H1 (cell line): ENCODE measurements at regions not wholly inside any gene's neighbourhood (a gene's known extent, or its start where the extent isn't known, plus 50 kb on each side); places are given as distances from the start of the nearest gene placed in this dataset.

Source experiments
- CTCF ChIA-PET: fragments of 300-600 bp; sonication (Branson Sonifier 250); formaldehyde crosslinking; loops from one replicate; lab custom pipeline; 2021; ENCODE audit not compliant: partially characterized antibody; lab: Charles Lee
- POLR2A ChIA-PET: fragments of 300-600 bp; sonication (Branson Sonifier 250); formaldehyde crosslinking; loops from one replicate; lab custom pipeline; 2021; ENCODE audit warnings: inconsistent platforms; ENCODE audit not compliant: partially characterized antibody; lab: Charles Lee
- DNase-seq, 2 experiments: peaks; one replicate each; pipeline versions ENCODE4 v3.0.0 to v3.0.0-alpha.2; 2010 to 2022; ENCODE audit warnings: low spot score in 2 of 2, low read depth in 1 of 2, mixed read lengths in 1 of 2
- FAIRE-seq: peaks from 2 replicates; lab custom pipeline; 2011; peaks lifted over from hg19 to GRCh38; lab: Jason Lieb, UNC
- H2AFZ ChIP-seq: 2 replicates; pipeline ENCODE4 v1.8.1; 2012; ENCODE audit warnings: low read length, inconsistent platforms
- H2AK5ac ChIP-seq: 2 replicates; pipeline ENCODE4 v1.6.1; 2013; ENCODE audit warnings: low read depth, low read length
- H2BK120ac ChIP-seq: replicated peaks from 2 replicates; pipeline ENCODE3; 2013; ENCODE audit warnings: low read depth, low read length, inconsistent platforms
- H2BK12ac ChIP-seq: 2 replicates; pipeline ENCODE4 v1.6.1; 2013; ENCODE audit warnings: low read depth, low read length
- H2BK15ac ChIP-seq: 2 replicates; pipeline ENCODE4 v1.6.1; 2013; ENCODE audit warnings: low read length
- H2BK20ac ChIP-seq: 2 replicates; pipeline ENCODE4 v1.6.1; 2013; ENCODE audit warnings: low read length
- H2BK5ac ChIP-seq: 2 replicates; pipeline ENCODE4 v1.6.1; 2013; ENCODE audit warnings: low read depth, low read length
- H3K14ac ChIP-seq: 2 replicates; pipeline ENCODE4 v1.6.1; 2013; ENCODE audit warnings: inconsistent platforms; ENCODE audit not compliant: insufficient read length
- H3K18ac ChIP-seq: 2 replicates; pipeline ENCODE4 v1.6.1; 2013; ENCODE audit warnings: low read length; ENCODE audit errors: extremely low read depth
- H3K23ac ChIP-seq: 2 replicates; pipeline ENCODE4 v1.6.1; 2013; ENCODE audit warnings: inconsistent platforms; ENCODE audit not compliant: insufficient read length
- H3K23me2 ChIP-seq: 2 replicates; pipeline ENCODE4 v1.6.1; 2013; ENCODE audit warnings: low read depth, low read length
- H3K27ac ChIP-seq: 2 replicates; pipeline ENCODE4 v1.6.1; 2011; ENCODE audit warnings: low read depth, low read length, inconsistent platforms
- H3K27me3 ChIP-seq, 4 experiments: replicated peaks in 1 of 4; 1 replicate in 1 of 4; 2 replicates in 3 of 4; pipeline versions ENCODE4 v1.6.1 to v1.8.1; 2011 to 2013; ENCODE audit warnings: low read length in 3 of 4, mild to moderate bottlenecking in 3 of 4, inconsistent platforms in 2 of 4, mixed read lengths in 2 of 4, moderate library complexity in 1 of 4; ENCODE audit not compliant: control insufficient read depth in 3 of 4, insufficient read depth in 3 of 4; ENCODE audit errors: extremely low read depth in 1 of 4
- H3K36me3 ChIP-seq, 4 experiments: 2 replicates each; pipeline versions ENCODE4 v1.6.1 to v1.8.1; 2011 to 2013; ENCODE audit warnings: mild to moderate bottlenecking in 4 of 4, low read length in 3 of 4, moderate library complexity in 2 of 4, control low read depth in 1 of 4, inconsistent platforms in 1 of 4; ENCODE audit not compliant: insufficient read depth in 4 of 4, control insufficient read depth in 2 of 4
- H3K4ac ChIP-seq: replicated peaks from 2 replicates; pipeline ENCODE3; 2013; ENCODE audit warnings: low read length, low read depth, mixed read lengths, inconsistent platforms; ENCODE audit not compliant: insufficient read length
- H3K4me1 ChIP-seq, 4 experiments: replicated peaks in 1 of 4; 1 replicate in 1 of 4; 2 replicates in 3 of 4; pipeline versions ENCODE4 v1.6.1 to v1.8.1; 2011 to 2013; ENCODE audit warnings: low read length in 3 of 4, inconsistent platforms in 2 of 4, mixed read lengths in 1 of 4; ENCODE audit not compliant: insufficient read depth in 4 of 4, control insufficient read depth in 3 of 4
- H3K4me2 ChIP-seq, 2 experiments: 2 replicates each; pipeline versions ENCODE4 v1.6.1 to v1.8.1; 2011 to 2013; ENCODE audit warnings: low read depth in 2 of 2, low read length in 2 of 2, control low read depth in 1 of 2, inconsistent platforms in 1 of 2, mild to moderate bottlenecking in 1 of 2; ENCODE audit not compliant: insufficient read depth in 1 of 2
- H3K4me3 ChIP-seq, 4 experiments: fragments of 200-600, 300-600 bp in 1 of 4; sonication (generic), shearing (Covaris generic), sonication (Bioruptor Twin) in 1 of 4; 2 replicates each; pipeline versions ENCODE4 v1.5.1 to v1.8.1; 2011 to 2016; ENCODE audit warnings: low read length in 4 of 4, low read depth in 3 of 4, control low read depth in 2 of 4, inconsistent platforms in 2 of 4, mild to moderate bottlenecking in 2 of 4, mixed read lengths in 1 of 4, moderate library complexity in 1 of 4; ENCODE audit not compliant: insufficient read depth in 2 of 4; ENCODE audit errors: extremely low read depth in 1 of 4
- H3K56ac ChIP-seq: replicated peaks from 2 replicates; pipeline ENCODE3; 2013; ENCODE audit warnings: low read depth, mild to moderate bottlenecking, mixed read lengths, low read length, inconsistent platforms; ENCODE audit not compliant: insufficient read length
- H3K79me1 ChIP-seq: 2 replicates; pipeline ENCODE4 v1.6.1; 2013; ENCODE audit warnings: low read depth, low read length, control low read depth
- H3K79me2 ChIP-seq, 2 experiments: 2 replicates each; pipeline versions ENCODE4 v1.6.1 to v1.8.1; 2012 to 2013; ENCODE audit warnings: low read length in 2 of 2, mild to moderate bottlenecking in 2 of 2, inconsistent platforms in 1 of 2; ENCODE audit not compliant: insufficient read depth in 2 of 2, control insufficient read depth in 1 of 2
- H3K9ac ChIP-seq, 4 experiments: replicated peaks in 1 of 4; 1 replicate in 1 of 4; 2 replicates in 3 of 4; pipeline versions ENCODE4 v1.6.1 to v1.8.1; 2011 to 2013; ENCODE audit warnings: low read depth in 3 of 4, low read length in 3 of 4, control low read depth in 2 of 4, mild to moderate bottlenecking in 2 of 4, moderate library complexity in 2 of 4, inconsistent platforms in 1 of 4; ENCODE audit errors: extremely low read depth in 1 of 4
- H3K9me3 ChIP-seq, 2 experiments: 2 replicates each; pipeline versions ENCODE4 v1.6.1 to v1.8.1; 2012 to 2013; ENCODE audit warnings: mild to moderate bottlenecking in 2 of 2, moderate library complexity in 2 of 2, control low read depth in 1 of 2, inconsistent platforms in 1 of 2, low read depth in 1 of 2, low read length in 1 of 2, mixed read lengths in 1 of 2; ENCODE audit not compliant: insufficient read depth in 2 of 2
- H4K20me1 ChIP-seq, 2 experiments: replicated peaks in 1 of 2; 2 replicates each; pipeline versions ENCODE3 to v1.8.1; 2011 to 2013; ENCODE audit warnings: inconsistent platforms in 2 of 2, low read length in 2 of 2, mild to moderate bottlenecking in 1 of 2; ENCODE audit not compliant: insufficient read depth in 2 of 2, control insufficient read depth in 1 of 2
- H4K5ac ChIP-seq: 2 replicates; pipeline ENCODE4 v1.6.1; 2013; ENCODE audit warnings: low read length, low read depth, mixed read lengths, inconsistent platforms; ENCODE audit not compliant: insufficient read length
- H4K8ac ChIP-seq: 2 replicates; pipeline ENCODE4 v1.8.0; 2013; ENCODE audit warnings: mild to moderate bottlenecking, moderate library complexity, low read length, inconsistent platforms; ENCODE audit not compliant: insufficient read depth; ENCODE audit errors: extremely low read depth
- H4K91ac ChIP-seq: replicated peaks from 2 replicates; pipeline ENCODE3; 2013; ENCODE audit warnings: low read length, mixed read lengths, inconsistent platforms; ENCODE audit not compliant: insufficient read length
- GTF2F1 ChIP-seq: IDR thresholded peaks from 2 replicates; pipeline ENCODE4 v1.6.1; 2012; ENCODE audit warnings: low read depth, low read length, improper control_type of control experiment, borderline replicate concordance
- KDM4A ChIP-seq: IDR thresholded peaks from one replicate; pipeline ENCODE4 v1.7.1; 2012; ENCODE audit warnings: low read depth, mild to moderate bottlenecking, moderate library complexity, low read length, inconsistent platforms; ENCODE audit not compliant: severe bottlenecking
- POU5F1 ChIP-seq: IDR thresholded peaks from 2 replicates; pipeline ENCODE4 v1.6.1; 2011; ENCODE audit warnings: low read depth, mild to moderate bottlenecking, low read length, moderate library complexity
- SIN3A ChIP-seq, 2 experiments: IDR thresholded peaks in 1 of 2; conservative IDR thresholded peaks in 1 of 2; 2 replicates each; pipeline ENCODE4 v1.6.1; 2011 to 2012; ENCODE audit warnings: low read length in 2 of 2, improper control_type of control experiment in 1 of 2, low read depth in 1 of 2, mild to moderate bottlenecking in 1 of 2
- SP1 ChIP-seq: IDR thresholded peaks from 2 replicates; pipeline ENCODE4 v1.6.1; 2011; ENCODE audit warnings: low read depth, low read length
- TAF7 ChIP-seq: optimal IDR thresholded peaks from 2 replicates; pipeline ENCODE3; 2011; ENCODE audit warnings: low read depth, mild to moderate bottlenecking, inconsistent platforms, low read length, moderate library complexity, borderline replicate concordance
- WGBS, 2 experiments: shearing (Covaris generic) in 1 of 2; methylation state at CpG; one replicate each; pipeline versions ENCODE4 v1.1.6 to v1.1.7; 2013 to 2015; ENCODE audit warnings: low lambda C conversion rate in 2 of 2, mixed read lengths in 2 of 2, inconsistent platforms in 1 of 2, low coverage in 1 of 2, missing lambda C conversion rate in 1 of 2; ENCODE audit not compliant: insufficient replicate concordance in 2 of 2, insufficient coverage in 1 of 2, insufficient read length in 1 of 2; ENCODE audit errors: extremely low coverage in 1 of 2, missing lambda C conversion rate in 1 of 2; 5-methylcytosine and 5-hydroxymethylcytosine counted together

DNA sequence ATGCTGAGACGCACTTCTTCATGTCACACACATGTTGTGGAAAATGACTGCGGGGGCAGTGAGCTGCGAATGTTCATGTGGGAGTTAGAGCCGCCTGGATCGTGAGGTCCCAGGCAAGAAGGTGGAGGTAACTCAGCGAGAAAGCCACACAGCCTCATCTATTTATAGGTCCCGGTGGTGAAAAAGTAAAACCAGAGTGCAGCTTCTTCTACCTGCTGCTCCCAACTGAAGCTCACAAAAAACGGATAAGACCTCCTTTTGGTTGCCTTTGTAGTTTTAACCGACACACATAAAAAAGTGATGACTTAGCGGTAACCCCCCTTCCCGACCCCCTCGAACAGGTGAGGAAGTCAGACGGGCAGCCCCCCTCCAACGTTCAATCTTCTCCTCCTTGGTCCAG lies 276.9 kb downstream of the GATA3 start:
- Histone ChIP-seq H3K4me1 (no peaks in the 10 kb centered on the region; a peak in 1 of 7 replicates), H3K9me3 (no peaks in the 10 kb centered on the region), H3K27ac (no peak overlapping the region), H2AK5ac (0 out of 2 replicates have a peak overlapping the region, but pooled peaks have one; percentile 45), H3K36me3 (no peaks in the 10 kb centered on the region), H4K20me1 (no peaks in the 10 kb centered on the region), H2BK20ac (no peak overlapping the region), H3K4me2 (peak overlapping the region in 1 of 2 experiments; percentile 69; a peak in 1 of 4 replicates), H4K5ac (no peak overlapping the region), H3K4ac (no peak overlapping the region), H3K56ac (no peak overlapping the region), H3K4me3 (no peak overlapping the region), H2AFZ (no peak overlapping the region), H2BK5ac (no peak overlapping the region), H3K23ac (no peak overlapping the region), H3K23me2 (peaks cover 9% of the 10 kb centered on the region), H2BK12ac (no peak overlapping the region), H3K79me1 (no peaks in the 10 kb centered on the region), H2BK15ac (no peak overlapping the region), H4K91ac (no peak overlapping the region), H4K8ac (no peak overlapping the region), H3K27me3 (peaks cover 0 to 12% (median 11%) of the 10 kb centered on the region in 4 experiments; a peak in 6 of 7 replicates), H3K18ac (no peak overlapping the region), H3K9ac (no peak overlapping the region), H3K79me2 (no peaks in the 10 kb centered on the region), H3K14ac (no peak overlapping the region), H2BK120ac (no peak overlapping the region)
- 87% methylated on average over 14 of the region's 14 CpGs; no CpG with 5 or more reads in 1 of the 2 experiments for WGBS, 2 experiments
- DNase-seq (no peak), FAIRE-seq (no peak)
- ChIA-PET CTCF (interaction anchor here (0.6 to 1.4 kb wide), 4 partner anchors 10 to 806 kb away, joined by 3 read pairs; no protein-coding TSS in a partner anchor), POLR2A (interaction anchor here (0.8 kb wide), 2 partner anchors 8 to 267 kb away, joined by 3 to 5 read pairs; no protein-coding TSS in a partner anchor)
- TF ChIP-seq SIN3A (conservative IDR thresholded peaks at IDR 0.05 in 1 of 2, IDR thresholded peaks at IDR 0.05 in 1 of 2; ENCODE audit: low read depth in 1 of 2, low read length in 2 of 2) (no peak), GTF2F1 (no peak), TAF7 (no peak), SP1 (no peak), KDM4A (no peak), POU5F1 (no peak)
